ENCODE measurements at regions not wholly inside any gene's neighbourhood (a gene's known extent, or its start where the extent isn't known, plus 50 kb on each side); places are given as distances from the start of the nearest gene placed in this dataset.

GRCh38 chr10:8300925-8301324 lies 246.4 kb downstream of the GATA3 start:
- TF ChIP-seq CTCF (IDR thresholded peaks at IDR 0.05) = no peak
- no peak for TF ChIP-seq POLR2A (IDR thresholded peaks at IDR 0.05)

GRCh38 chr10:8301333-8301732 lies 246.8 kb downstream of the GATA3 start:
- no peak for DNase-seq
- H3K27ac ChIP-seq = no peak overlapping the region
- TF ChIP-seq CTCF (IDR thresholded peaks at IDR 0.05) (no peak), POLR2A (IDR thresholded peaks at IDR 0.05) (no peak)
- H3K4me1 ChIP-seq = no peaks in the 10 kb centered on the region
- H3K36me3 ChIP-seq = no peaks in the 10 kb centered on the region
- H3K4me3 ChIP-seq = no peak overlapping the region
- H3K27me3 ChIP-seq = no peaks in the 10 kb centered on the region
- no peaks in the 10 kb centered on the region for H3K9me3 ChIP-seq

More at GRCh38 chr10:8300925-8301324, 246.4 kb downstream of the GATA3 start:
- Histone ChIP-seq H3K4me3 (no peak overlapping the region), H3K27ac (no peak overlapping the region), H3K27me3 (no peaks in the 10 kb centered on the region), H3K36me3 (no peaks in the 10 kb centered on the region), H3K9me3 (no peaks in the 10 kb centered on the region), H3K4me1 (no peaks in the 10 kb centered on the region)
- no peak for DNase-seq

GRCh38 chr10:8301831-8302230 lies 247.3 kb downstream of the GATA3 start:
- no peak overlapping the region for H3K4me3 ChIP-seq
- H3K4me1 ChIP-seq = no peaks in the 10 kb centered on the region
- H3K9me3 ChIP-seq = no peaks in the 10 kb centered on the region
- H3K27ac ChIP-seq = no peak overlapping the region
- no peak for TF ChIP-seq POLR2A (IDR thresholded peaks at IDR 0.05)
- TF ChIP-seq CTCF (IDR thresholded peaks at IDR 0.05) = no peak
- no peaks in the 10 kb centered on the region for H3K27me3 ChIP-seq
- H3K36me3 ChIP-seq = no peaks in the 10 kb centered on the region
- no peak for DNase-seq

- H3K9me3 ChIP-seq = no peaks in the 10 kb centered on the region
- no peak for DNase-seq
- no peaks in the 10 kb centered on the region for H3K36me3 ChIP-seq
- H3K27ac ChIP-seq = no peak overlapping the region
- no peaks in the 10 kb centered on the region for H3K27me3 ChIP-seq
- no peak overlapping the region for H3K4me3 ChIP-seq
- H3K4me1 ChIP-seq = no peaks in the 10 kb centered on the region
- TF ChIP-seq CTCF (IDR thresholded peaks at IDR 0.05) (no peak), POLR2A (IDR thresholded peaks at IDR 0.05) (no peak)
Measured at GRCh38 chr10:8302565-8302964, 248.1 kb downstream of the GATA3 start.

- Histone ChIP-seq H3K36me3 (no peaks in the 10 kb centered on the region), H3K27ac (no peak overlapping the region), H3K4me3 (no peak overlapping the region), H3K9me3 (no peaks in the 10 kb centered on the region), H3K4me1 (no peaks in the 10 kb centered on the region), H3K27me3 (no peaks in the 10 kb centered on the region)
- TF ChIP-seq CTCF (IDR thresholded peaks at IDR 0.05) (no peak), POLR2A (IDR thresholded peaks at IDR 0.05) (no peak)
- DNase-seq = no peak
Measured at GRCh38 chr10:8304861-8305260, 250.4 kb downstream of the GATA3 start.
